OCI-LY3 (cell line): ENCODE measurements at regions not wholly inside any gene's neighbourhood (a gene's known extent, or its start where the extent isn't known, plus 50 kb on each side); places are given as distances from the start of the nearest gene placed in this dataset.

Experiments used
- H2AFZ ChIP-seq: fragments of 200-600, 300-600 bp; shearing (Covaris generic); 2 replicates; pipeline ENCODE4 v1.6.0; 2014; ENCODE audit warnings: antibody characterized with exemption, low read depth, low read length
- H3K27ac ChIP-seq: fragments of 200-600, 300-600 bp; sonication (generic); 2 replicates; pipeline ENCODE4 v1.5.1; 2014; ENCODE audit warnings: mild to moderate bottlenecking, low read length, moderate library complexity, mixed read lengths
- H3K27me3 ChIP-seq: fragments of 200-600, 300-600 bp; sonication (generic); 2 replicates; pipeline ENCODE4 v1.6.1; 2014; ENCODE audit warnings: low read depth, low read length, mixed read lengths
- H3K36me3 ChIP-seq: fragments of 200-600, 300-600 bp; sonication (generic); replicated peaks from 2 replicates; pipeline ENCODE3; 2014; ENCODE audit warnings: low read depth, low read length, mixed read lengths
- H3K4me1 ChIP-seq: fragments of 300-600, 200-600 bp; sonication (generic); 2 replicates; pipeline ENCODE4 v1.6.1; 2014; ENCODE audit warnings: low read length, mixed read lengths
- H3K4me2 ChIP-seq: fragments of 200-600, 300-600 bp; sonication (generic); 2 replicates; pipeline ENCODE4 v1.6.1; 2014; ENCODE audit warnings: low read length, mixed read lengths
- H3K4me3 ChIP-seq: fragments of 300-600, 200-600 bp; sonication (generic); 2 replicates; pipeline ENCODE4 v1.5.1; 2014; ENCODE audit warnings: antibody characterized with exemption, mild to moderate bottlenecking, low read length, moderate library complexity
- H3K79me2 ChIP-seq: fragments of 300-600, 200-600 bp; shearing (Covaris generic); 2 replicates; pipeline ENCODE4 v1.6.1; 2014; ENCODE audit warnings: mild to moderate bottlenecking, low read length, mixed read lengths
- H3K9ac ChIP-seq: fragments of 300-600, 200-600 bp; shearing (Covaris generic); 2 replicates; pipeline ENCODE4 v1.6.0; 2014; ENCODE audit warnings: mild to moderate bottlenecking, low read length, moderate library complexity
- H3K9me3 ChIP-seq: fragments of 200-600, 300-600 bp; shearing (Covaris generic); 2 replicates; pipeline ENCODE4 v1.6.1; 2014; ENCODE audit warnings: low read length, mixed read lengths; ENCODE audit not compliant: insufficient read depth
- H4K20me1 ChIP-seq: fragments of 200-600, 300-600 bp; sonication (generic); 2 replicates; pipeline ENCODE4 v1.6.1; 2016; ENCODE audit warnings: low read length, mixed read lengths; ENCODE audit not compliant: insufficient read depth
- EZH2phosphoT487 ChIP-seq: fragments of 200-600 bp; shearing (Covaris generic); IDR thresholded peaks from 2 replicates; pipeline ENCODE4 v1.6.1; 2018; ENCODE audit warnings: antibody characterized with exemption, mixed run types, low read depth
- TF ChIP-seq, protein P1 (sequence below): fragments of 200-600, 300-600 bp; sonication (generic); IDR thresholded peaks from 2 replicates; pipeline ENCODE4 v1.5.1; 2014; ENCODE audit warnings: antibody characterized with exemption, low read length, low read depth

DNA sequence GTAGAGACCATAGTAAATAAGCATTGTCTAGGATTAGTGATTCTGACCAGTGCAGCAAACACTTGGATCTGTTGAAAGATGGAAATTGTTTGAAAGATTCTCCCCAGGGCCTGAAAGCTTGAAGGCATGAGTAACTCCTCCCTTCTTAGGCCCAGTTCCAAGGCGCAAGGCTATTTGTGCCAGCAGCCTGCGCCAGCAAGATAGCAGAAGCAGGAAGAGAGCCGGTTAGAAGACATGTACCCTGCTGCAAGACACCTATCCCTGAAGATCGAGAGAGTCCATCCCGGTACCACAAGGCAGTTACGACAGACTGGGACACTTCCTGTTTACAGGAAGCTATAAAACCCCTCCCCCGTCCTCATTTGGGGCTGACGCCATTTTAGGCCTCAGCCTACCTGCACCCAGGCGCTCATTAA, 72.4 kb upstream of the JADE1 start:
- Histone ChIP-seq H3K9me3 (no peaks in the 10 kb centered on the region), H2AFZ (no peak overlapping the region), H3K27me3 (no peaks in the 10 kb centered on the region), H3K9ac (no peak overlapping the region), H3K36me3 (no peaks in the 10 kb centered on the region), H4K20me1 (no peaks in the 10 kb centered on the region), H3K27ac (no peak overlapping the region), H3K4me2 (no peak overlapping the region), H3K79me2 (no peaks in the 10 kb centered on the region), H3K4me3 (no peak overlapping the region), H3K4me1 (no peaks in the 10 kb centered on the region)
- TF ChIP-seq EZH2phosphoT487, result no peak

DNA sequence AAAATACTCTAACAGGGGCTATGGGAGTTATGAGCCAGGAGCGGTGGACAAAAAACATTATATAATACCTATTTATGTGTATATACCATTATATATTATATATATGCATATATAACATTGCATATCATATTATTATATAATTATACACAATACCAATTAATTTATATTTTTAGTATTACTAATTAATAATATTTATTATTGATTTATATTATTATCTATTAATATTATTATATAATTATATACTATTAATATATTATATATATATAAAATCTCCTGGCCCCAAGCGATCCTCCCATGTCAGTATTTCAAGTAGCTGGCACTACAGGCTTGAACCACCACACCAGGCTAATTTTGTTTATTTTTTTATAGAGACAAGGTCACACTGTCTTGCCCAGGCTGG, 73.8 kb upstream of the JADE1 start:
- Histone ChIP-seq H3K79me2 (no peaks in the 10 kb centered on the region), H2AFZ (no peak overlapping the region), H3K27me3 (no peaks in the 10 kb centered on the region), H3K9ac (no peak overlapping the region), H3K4me2 (no peak overlapping the region), H3K36me3 (no peaks in the 10 kb centered on the region), H4K20me1 (no peaks in the 10 kb centered on the region), H3K9me3 (no peaks in the 10 kb centered on the region), H3K27ac (no peak overlapping the region), H3K4me1 (no peaks in the 10 kb centered on the region), H3K4me3 (no peak overlapping the region)
- TF ChIP-seq EZH2phosphoT487, result no peak
- TF ChIP-seq, protein P1, sequence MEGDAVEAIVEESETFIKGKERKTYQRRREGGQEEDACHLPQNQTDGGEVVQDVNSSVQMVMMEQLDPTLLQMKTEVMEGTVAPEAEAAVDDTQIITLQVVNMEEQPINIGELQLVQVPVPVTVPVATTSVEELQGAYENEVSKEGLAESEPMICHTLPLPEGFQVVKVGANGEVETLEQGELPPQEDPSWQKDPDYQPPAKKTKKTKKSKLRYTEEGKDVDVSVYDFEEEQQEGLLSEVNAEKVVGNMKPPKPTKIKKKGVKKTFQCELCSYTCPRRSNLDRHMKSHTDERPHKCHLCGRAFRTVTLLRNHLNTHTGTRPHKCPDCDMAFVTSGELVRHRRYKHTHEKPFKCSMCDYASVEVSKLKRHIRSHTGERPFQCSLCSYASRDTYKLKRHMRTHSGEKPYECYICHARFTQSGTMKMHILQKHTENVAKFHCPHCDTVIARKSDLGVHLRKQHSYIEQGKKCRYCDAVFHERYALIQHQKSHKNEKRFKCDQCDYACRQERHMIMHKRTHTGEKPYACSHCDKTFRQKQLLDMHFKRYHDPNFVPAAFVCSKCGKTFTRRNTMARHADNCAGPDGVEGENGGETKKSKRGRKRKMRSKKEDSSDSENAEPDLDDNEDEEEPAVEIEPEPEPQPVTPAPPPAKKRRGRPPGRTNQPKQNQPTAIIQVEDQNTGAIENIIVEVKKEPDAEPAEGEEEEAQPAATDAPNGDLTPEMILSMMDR, result no peak

DNA sequence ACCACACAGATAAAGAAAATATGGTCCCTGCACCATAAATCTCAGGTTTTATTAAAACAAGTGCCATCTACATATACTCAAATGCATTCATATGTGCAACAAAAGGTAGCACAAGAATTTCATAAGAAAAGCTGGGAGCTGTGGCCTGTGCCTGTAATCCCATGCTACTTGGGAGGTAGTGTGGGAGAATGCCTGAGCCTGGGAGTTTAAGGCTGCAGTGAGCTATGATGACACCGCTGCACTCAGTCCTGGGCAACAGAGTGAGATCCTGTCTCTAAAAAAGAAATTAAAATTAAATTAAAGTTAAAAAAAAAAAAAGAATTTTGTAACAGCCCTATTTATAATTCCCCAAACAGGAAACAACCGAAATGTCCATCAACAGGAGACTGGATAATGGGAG, 81.3 kb upstream of the JADE1 start:
- no peaks in the 10 kb centered on the region for H3K9me3 ChIP-seq
- TF ChIP-seq EZH2phosphoT487, result no peak
- TF ChIP-seq, protein P1, result no peak

DNA sequence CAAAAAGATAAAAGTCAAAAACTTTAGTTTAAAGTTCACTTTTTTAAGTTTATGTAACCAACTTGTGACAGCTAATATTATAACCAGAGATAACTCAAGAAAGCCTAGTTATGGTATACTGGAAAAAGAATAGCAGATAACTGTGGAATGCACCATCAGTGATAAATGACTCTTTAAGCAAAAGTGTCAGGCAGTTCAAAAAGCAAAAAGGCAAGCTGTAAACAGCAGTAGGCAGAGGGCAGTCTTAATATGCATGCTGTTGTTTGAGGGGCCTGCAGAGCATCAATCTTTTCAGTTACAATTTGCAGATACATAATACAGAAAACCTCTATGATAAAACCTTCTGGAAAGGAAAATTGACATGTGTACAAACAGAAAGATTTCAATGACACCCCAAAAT, 81.8 kb upstream of the JADE1 start:
- no peak overlapping the region for H3K4me3 ChIP-seq
- no peak overlapping the region for H3K27ac ChIP-seq
- H3K27me3 ChIP-seq, result no peaks in the 10 kb centered on the region
- H3K4me1 ChIP-seq, result peaks cover 8% of the 10 kb centered on the region
- no peak overlapping the region for H2AFZ ChIP-seq
- no peaks in the 10 kb centered on the region for H3K9me3 ChIP-seq
- no peak overlapping the region for H3K4me2 ChIP-seq
- no peak overlapping the region for H3K9ac ChIP-seq
- TF ChIP-seq, protein P1, result no peak
- TF ChIP-seq EZH2phosphoT487, result no peak
- no peaks in the 10 kb centered on the region for H3K36me3 ChIP-seq
- no peaks in the 10 kb centered on the region for H3K79me2 ChIP-seq
- H4K20me1 ChIP-seq, result no peaks in the 10 kb centered on the region

More for the DNA sequence above, 81.3 kb upstream of the JADE1 start:
- H3K79me2 ChIP-seq, result no peaks in the 10 kb centered on the region
- H3K36me3 ChIP-seq, result no peaks in the 10 kb centered on the region
- H2AFZ ChIP-seq, result no peak overlapping the region
- H3K27me3 ChIP-seq, result no peaks in the 10 kb centered on the region
- no peaks in the 10 kb centered on the region for H4K20me1 ChIP-seq
- H3K9ac ChIP-seq, result no peak overlapping the region
- H3K4me1 ChIP-seq, result peaks cover 8% of the 10 kb centered on the region
- no peak overlapping the region for H3K4me2 ChIP-seq
- H3K27ac ChIP-seq, result no peak overlapping the region
- no peak overlapping the region for H3K4me3 ChIP-seq
